OCI-LY7 (cell line): ENCODE measurements at regions not wholly inside any gene's neighbourhood (a gene's known extent, or its start where the extent isn't known, plus 50 kb on each side); places are given as distances from the start of the nearest gene placed in this dataset.

Experiments used
- BruUV-seq: library from RNA; stranded (reverse); fragments of 400-500 nt; replicated peaks from 2 replicates; lab custom pipeline; 2021; lab: Mats Ljungman, UMichigan
- CTCF ChIA-PET: fragments of 300-600 bp; sonication (Branson Sonifier 250); formaldehyde crosslinking; loops from one replicate; lab custom pipeline; 2022; ENCODE audit warnings: antibody characterized with exemption; ENCODE audit not compliant: unreplicated experiment; lab: Charles Lee
- POLR2A ChIA-PET: fragments of 300-600 bp; sonication (Branson Sonifier 250); formaldehyde crosslinking; loops from one replicate; lab custom pipeline; 2022; ENCODE audit warnings: antibody characterized with exemption; lab: Charles Lee
- DNase-seq: peaks from one replicate; pipeline ENCODE4 v3.0.0-alpha.2; 2015; ENCODE audit warnings: low spot score
- H2AFZ ChIP-seq: fragments of 200-600 bp; sonication (generic), shearing (Covaris generic); 2 replicates; pipeline ENCODE4 v1.6.1; 2014; ENCODE audit warnings: mild to moderate bottlenecking, antibody characterized with exemption, low read length, moderate library complexity
- H3K27ac ChIP-seq: fragments of 200-600 bp; sonication (generic); 2 replicates; pipeline ENCODE4 v1.5.1; 2014; ENCODE audit warnings: mixed run types, low read depth, mild to moderate bottlenecking, moderate library complexity, low read length, inconsistent platforms; ENCODE audit not compliant: poor library complexity, severe bottlenecking
- H3K36me3 ChIP-seq: fragments of 200-600 bp; sonication (generic); 2 replicates; pipeline ENCODE4 v1.6.1; 2014; ENCODE audit warnings: mild to moderate bottlenecking, antibody characterized with exemption, low read length, moderate library complexity, mixed read lengths; ENCODE audit not compliant: insufficient read depth
- H3K4me1 ChIP-seq: fragments of 200-600 bp; sonication (generic); 2 replicates; pipeline ENCODE4 v1.5.1; 2014; ENCODE audit warnings: mild to moderate bottlenecking, low read length; ENCODE audit not compliant: insufficient read depth, poor library complexity, severe bottlenecking
- H3K4me2 ChIP-seq: fragments of 200-600 bp; sonication (generic); 2 replicates; pipeline ENCODE4 v1.6.1; 2014; ENCODE audit warnings: mild to moderate bottlenecking, low read length
- H3K4me3 ChIP-seq: fragments of 200-600 bp; sonication (generic); 2 replicates; pipeline ENCODE4 v1.5.1; 2014; ENCODE audit warnings: mild to moderate bottlenecking, low read depth, low read length; ENCODE audit not compliant: poor library complexity, severe bottlenecking
- H3K79me2 ChIP-seq: fragments of 200-600 bp; sonication (generic); 2 replicates; pipeline ENCODE4 v1.6.1; 2016; ENCODE audit warnings: low read depth, mild to moderate bottlenecking, low read length, moderate library complexity, mixed read lengths; ENCODE audit not compliant: insufficient read depth
- H3K9me2 ChIP-seq: fragments of 200-600 bp; sonication (generic); 2 replicates; pipeline ENCODE4 v1.6.1; 2016; ENCODE audit warnings: mild to moderate bottlenecking, low read length, mixed read lengths; ENCODE audit not compliant: insufficient read depth
- H3K9me3 ChIP-seq: fragments of 200-600 bp; sonication (generic); 2 replicates; pipeline ENCODE4 v1.6.1; 2014; ENCODE audit warnings: mild to moderate bottlenecking, mixed run types, low read length, mixed read lengths
- H4K20me1 ChIP-seq: fragments of 200-600 bp; sonication (generic); 2 replicates; pipeline ENCODE4 v1.6.1; 2014; ENCODE audit warnings: mild to moderate bottlenecking, antibody characterized with exemption, low read length, moderate library complexity, mixed read lengths; ENCODE audit not compliant: insufficient read depth
- CTCF ChIP-seq: fragments of 200-600 bp; sonication (generic); conservative IDR thresholded peaks from 2 replicates; pipeline ENCODE4 v1.5.1; 2014; ENCODE audit warnings: mild to moderate bottlenecking, antibody characterized with exemption, low read length, moderate library complexity, mixed read lengths
- EZH2phosphoT487 ChIP-seq: fragments of 200-600 bp; sonication (generic); IDR thresholded peaks from 2 replicates; pipeline ENCODE4 v1.6.1; 2018; ENCODE audit warnings: low read depth, borderline replicate concordance, mild to moderate bottlenecking, mixed run types, antibody characterized with exemption, low read length, moderate library complexity, mixed read lengths
- intact Hi-C: fragments of 100-400 bp; cut with micrococcal nuclease; formaldehyde crosslinking; loops from one replicate; pipeline ENCODE4 v1.10.0; 2022; ENCODE audit not compliant: unreplicated experiment

GRCh38 chr10:120977897-120978296, 126.7 kb downstream of the WDR11 start:
- intact Hi-C loops: no loop called here
- H4K20me1 ChIP-seq: no peaks in the 10 kb centered on the region
- H3K4me3 ChIP-seq: no peak overlapping the region
- ChIA-PET POLR2A (interaction anchor here (0.6 kb wide), 1 partner anchor 765 kb away, joined by 3 read pairs; no protein-coding TSS in a partner anchor), CTCF (no interaction called here)
- H3K4me2 ChIP-seq: no peak overlapping the region
- H3K27ac ChIP-seq: no peak overlapping the region
- H3K79me2 ChIP-seq: no peaks in the 10 kb centered on the region
- H2AFZ ChIP-seq: no peak overlapping the region
- DNase-seq: no peak
- no peaks in the 10 kb centered on the region for H3K9me2 ChIP-seq
- no peak for TF ChIP-seq CTCF
- no peak for TF ChIP-seq EZH2phosphoT487
- no peaks in the 10 kb centered on the region for H3K4me1 ChIP-seq
- no peaks in the 10 kb centered on the region for H3K36me3 ChIP-seq
- H3K9me3 ChIP-seq: no peaks in the 10 kb centered on the region
- no TSS peak for BruUV-seq

- Histone ChIP-seq H2AFZ (no peak overlapping the region), H3K4me2 (no peak overlapping the region), H3K27ac (no peak overlapping the region), H3K79me2 (no peaks in the 10 kb centered on the region), H4K20me1 (no peaks in the 10 kb centered on the region), H3K4me3 (no peak overlapping the region), H3K4me1 (no peaks in the 10 kb centered on the region), H3K36me3 (no peaks in the 10 kb centered on the region), H3K9me2 (no peaks in the 10 kb centered on the region), H3K9me3 (no peaks in the 10 kb centered on the region)
- DNase-seq: no peak
- BruUV-seq: no TSS peak
- ChIA-PET POLR2A (no interaction called here), CTCF (no interaction called here)
- TF ChIP-seq CTCF: no peak
- no peak for TF ChIP-seq EZH2phosphoT487
- intact Hi-C loops: no loop called here
Measured at GRCh38 chr10:120978589-120979252, 127.6 kb downstream of the WDR11 start.
